Brain pericyte (primary cell): ENCODE measurements at regions not wholly inside any gene's neighbourhood (a gene's known extent, or its start where the extent isn't known, plus 50 kb on each side); places are given as distances from the start of the nearest gene placed in this dataset.
"Not testable (repeated sequence)": the region's sequence is repeated elsewhere in the genome, so short reads cannot be mapped to it uniquely, and the experiment has no call there.

Source experiments
- DNase-seq: peaks from one replicate; pipeline ENCODE4 v3.0.0-alpha.2; 2012; ENCODE audit warnings: low read depth, low spot score

- DNase-seq = no peak
Observed at GRCh38 chr2:67329951-67330350, 67.2 kb upstream of the ETAA1 start.

GRCh38 chr2:67331419-67332086 lies 65.6 kb upstream of the ETAA1 start:
- not testable (repeated sequence) for DNase-seq

GRCh38 chr2:67337903-67338302 lies 59.2 kb upstream of the ETAA1 start:
- DNase-seq = no peak

GRCh38 chr2:67338601-67339233 lies 58.4 kb upstream of the ETAA1 start:
- DNase-seq = no peak

- DNase-seq = no peak
Observed at GRCh38 chr2:67339234-67339885, 57.8 kb upstream of the ETAA1 start.

DNA sequence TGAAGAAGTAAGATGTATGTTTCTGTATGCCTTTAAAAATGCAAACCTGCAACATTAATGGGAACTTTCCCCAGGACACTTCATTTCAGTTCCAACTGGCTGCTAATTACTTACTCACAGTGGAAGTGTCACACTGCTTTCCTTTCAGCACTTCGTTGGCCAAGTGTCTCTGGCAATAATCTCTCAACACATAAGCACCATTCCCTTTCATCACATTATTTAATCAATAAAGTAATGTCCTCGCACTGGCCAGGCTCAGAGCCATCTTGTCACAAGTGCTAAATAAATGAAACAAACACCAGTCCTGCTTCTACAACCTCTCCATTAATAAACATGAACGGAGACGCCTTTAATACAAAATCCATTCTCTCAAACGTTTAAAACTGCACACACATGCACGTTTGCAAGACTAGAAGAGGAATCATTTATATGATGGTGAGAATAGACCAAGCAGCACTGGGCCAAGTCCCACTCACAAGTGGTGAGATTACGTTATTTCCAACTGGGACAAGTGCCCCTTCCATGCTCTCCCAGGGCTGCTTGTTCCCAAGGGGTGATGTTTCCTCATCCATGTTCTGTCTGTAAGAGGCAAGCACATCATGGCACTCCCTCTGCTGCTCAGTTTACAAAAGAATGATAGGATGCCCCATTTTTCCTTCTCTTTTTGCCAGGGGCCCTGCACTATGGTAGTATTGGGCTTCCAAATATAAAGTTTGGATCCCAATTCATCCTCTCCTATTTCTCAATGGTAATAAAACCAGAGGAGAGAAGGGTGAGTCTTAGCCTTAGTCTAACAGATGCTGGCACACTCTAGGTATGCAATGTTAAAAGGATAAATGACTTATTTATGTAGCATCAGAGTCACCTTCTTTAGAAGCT lies 56.8 kb upstream of the ETAA1 start:
- DNase-seq = no peak

DNA sequence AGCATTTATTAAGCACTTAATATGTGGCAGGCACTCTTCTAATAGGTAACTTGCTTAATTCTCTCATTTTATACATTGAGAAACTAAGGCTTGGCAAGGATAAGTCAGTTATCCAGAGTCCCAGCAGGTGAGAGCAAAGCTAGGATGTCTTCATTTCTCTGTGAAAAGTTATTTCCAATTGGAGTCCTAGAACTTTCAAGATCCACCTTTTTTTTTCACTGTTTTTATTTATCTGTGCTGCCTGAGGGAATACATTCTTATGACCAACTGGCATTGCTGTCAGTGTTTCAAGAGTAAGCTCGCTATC lies 56.2 kb upstream of the ETAA1 start:
- DNase-seq = no peak

DNA sequence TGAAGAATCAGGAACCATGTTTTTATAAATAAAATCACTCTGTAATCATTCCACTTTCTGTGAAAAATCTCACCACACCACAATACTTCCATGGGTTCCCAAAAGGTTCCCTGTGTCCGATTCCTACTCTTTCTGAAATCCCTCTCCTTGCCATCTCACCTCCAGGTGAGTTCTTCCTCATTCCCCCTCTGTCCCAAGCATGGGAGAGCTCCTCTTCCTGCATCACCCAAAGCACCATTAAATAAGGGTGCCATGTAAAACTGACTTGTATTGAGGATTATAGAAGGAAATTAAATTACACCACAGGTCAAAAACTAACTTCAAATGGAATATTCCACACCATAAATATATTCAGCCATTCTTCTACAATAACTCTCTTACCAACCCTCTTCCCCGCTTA lies 55.8 kb upstream of the ETAA1 start:
- DNase-seq = no peak

DNA sequence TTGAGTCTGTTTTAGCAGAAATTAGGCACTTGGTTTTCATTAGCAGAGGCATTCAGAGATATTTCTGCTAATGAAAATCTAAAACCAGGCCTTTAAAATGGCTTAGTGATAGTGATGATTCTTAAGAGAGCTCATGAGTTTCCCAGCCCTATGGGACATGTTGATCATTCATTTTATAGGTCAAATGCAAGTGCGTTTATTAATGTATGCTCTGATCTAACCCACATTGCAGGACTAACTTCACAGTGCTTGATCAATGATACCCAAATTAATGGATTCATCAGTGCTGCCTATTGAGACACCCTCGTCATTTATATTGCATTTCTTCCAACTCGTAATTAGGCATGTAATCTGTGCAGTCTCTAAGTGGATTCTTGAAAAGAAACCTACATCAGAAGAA lies 54.7 kb upstream of the ETAA1 start:
- no peak for DNase-seq

GRCh38 chr2:67346718-67347407 lies 50.3 kb upstream of the ETAA1 start:
- no peak for DNase-seq
